VCaP (cell line): ENCODE measurements at regions not wholly inside any gene's neighbourhood (a gene's known extent, or its start where the extent isn't known, plus 50 kb on each side); places are given as distances from the start of the nearest gene placed in this dataset.

ENCODE experiments used
- H3K27ac ChIP-seq: fragments of 450-650 bp; 2 replicates; pipeline ENCODE4 v1.5.1; 2017
- TF ChIP-seq, protein P1 (sequence below): fragments of 450-650 bp; conservative IDR thresholded peaks from 2 replicates; pipeline ENCODE4 v1.5.1; 2017; ENCODE audit warnings: mild to moderate bottlenecking, moderate library complexity

DNA sequence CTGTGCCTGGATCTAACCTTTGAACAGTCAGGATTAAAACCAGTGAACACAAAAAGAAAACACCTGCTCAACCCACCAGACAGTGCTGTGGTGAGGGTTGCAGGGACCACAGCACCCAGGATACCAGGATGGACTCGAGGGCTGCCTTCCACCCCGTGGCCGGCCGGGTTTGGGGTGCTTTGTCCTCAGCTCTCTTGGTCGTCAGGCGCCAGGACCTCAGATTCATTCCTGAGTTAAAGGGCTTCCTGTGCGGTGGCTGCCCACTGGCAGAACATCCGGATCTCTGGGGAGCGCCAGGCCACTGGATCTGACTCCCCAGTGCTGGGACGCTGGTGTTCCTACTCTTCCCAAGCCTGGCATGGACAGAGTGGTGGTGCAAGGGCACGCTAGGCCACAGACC is 239.8 kb downstream of the TFCP2L1 start:
- TF ChIP-seq, protein P1, sequence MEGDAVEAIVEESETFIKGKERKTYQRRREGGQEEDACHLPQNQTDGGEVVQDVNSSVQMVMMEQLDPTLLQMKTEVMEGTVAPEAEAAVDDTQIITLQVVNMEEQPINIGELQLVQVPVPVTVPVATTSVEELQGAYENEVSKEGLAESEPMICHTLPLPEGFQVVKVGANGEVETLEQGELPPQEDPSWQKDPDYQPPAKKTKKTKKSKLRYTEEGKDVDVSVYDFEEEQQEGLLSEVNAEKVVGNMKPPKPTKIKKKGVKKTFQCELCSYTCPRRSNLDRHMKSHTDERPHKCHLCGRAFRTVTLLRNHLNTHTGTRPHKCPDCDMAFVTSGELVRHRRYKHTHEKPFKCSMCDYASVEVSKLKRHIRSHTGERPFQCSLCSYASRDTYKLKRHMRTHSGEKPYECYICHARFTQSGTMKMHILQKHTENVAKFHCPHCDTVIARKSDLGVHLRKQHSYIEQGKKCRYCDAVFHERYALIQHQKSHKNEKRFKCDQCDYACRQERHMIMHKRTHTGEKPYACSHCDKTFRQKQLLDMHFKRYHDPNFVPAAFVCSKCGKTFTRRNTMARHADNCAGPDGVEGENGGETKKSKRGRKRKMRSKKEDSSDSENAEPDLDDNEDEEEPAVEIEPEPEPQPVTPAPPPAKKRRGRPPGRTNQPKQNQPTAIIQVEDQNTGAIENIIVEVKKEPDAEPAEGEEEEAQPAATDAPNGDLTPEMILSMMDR = no peak
- H3K27ac ChIP-seq = no peak overlapping the region

DNA sequence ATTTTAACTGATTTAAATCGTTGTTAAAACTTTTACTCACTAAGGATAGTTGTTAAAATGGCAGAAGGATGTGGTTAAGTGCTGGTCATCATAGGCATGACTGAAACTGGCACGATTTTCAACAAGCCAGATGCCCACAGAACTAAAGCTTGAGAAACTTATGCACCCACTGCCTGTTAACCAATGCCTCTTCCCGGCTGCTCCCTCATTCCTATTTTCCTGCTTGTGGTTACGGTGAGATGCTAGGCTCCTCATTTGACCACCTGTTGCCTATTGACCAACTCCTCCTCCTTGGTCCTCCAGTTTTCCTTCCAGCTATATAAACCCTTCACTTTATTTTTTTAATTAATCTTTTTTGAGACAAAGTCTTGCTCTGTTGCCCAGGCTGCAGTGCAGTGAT is 238.7 kb downstream of the TFCP2L1 start:
- TF ChIP-seq, protein P1 = no peak
- H3K27ac ChIP-seq = no peak overlapping the region

DNA sequence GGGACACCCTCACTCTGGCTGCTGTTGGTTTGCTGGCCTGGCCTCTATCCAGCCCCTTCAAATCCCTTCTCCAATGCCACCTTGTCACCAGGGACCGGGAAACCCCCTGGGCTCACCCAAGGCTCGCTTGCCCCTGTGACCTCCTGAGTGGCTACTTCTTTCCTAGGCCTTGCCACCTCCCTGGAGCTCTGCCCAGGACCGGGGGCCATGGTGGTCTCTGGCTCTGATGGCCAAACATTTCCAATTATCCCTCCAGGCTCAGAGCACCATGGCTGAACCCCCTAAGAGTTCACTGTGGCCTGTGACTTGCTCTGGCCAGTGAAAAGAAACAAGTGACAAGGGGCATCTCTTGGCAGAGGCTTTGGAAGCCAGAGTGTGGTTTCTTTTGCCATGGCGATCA is 237.6 kb downstream of the TFCP2L1 start:
- TF ChIP-seq, protein P1 = no peak
- no peak overlapping the region for H3K27ac ChIP-seq

DNA sequence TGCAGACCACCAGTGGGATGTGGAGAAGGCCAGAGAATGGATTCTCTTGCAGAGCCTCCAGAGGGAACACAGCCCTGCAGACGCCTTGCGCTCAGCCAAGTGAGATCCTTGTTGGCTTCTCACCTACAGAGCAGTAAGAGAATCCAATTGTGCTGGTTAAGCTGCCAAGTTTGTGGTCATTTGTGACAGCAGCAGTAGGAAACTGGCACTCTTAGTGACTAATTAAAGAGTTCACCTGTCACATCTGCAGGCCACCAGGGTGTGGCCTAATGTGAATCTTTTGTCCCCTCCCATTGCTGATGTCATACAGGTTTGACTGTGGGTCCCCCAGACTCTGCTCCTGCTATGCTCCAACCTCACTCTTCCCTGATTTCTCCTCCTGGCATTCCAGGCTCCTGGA is 235.9 kb downstream of the TFCP2L1 start:
- TF ChIP-seq, protein P1 = no peak
- no peak overlapping the region for H3K27ac ChIP-seq

GRCh38 chr2:121049950-121050585 is 234.9 kb downstream of the TFCP2L1 start:
- TF ChIP-seq, protein P1 = no peak
- no peak overlapping the region for H3K27ac ChIP-seq

- no peak overlapping the region for H3K27ac ChIP-seq
- TF ChIP-seq, protein P1 = no peak
Measured at GRCh38 chr2:121051311-121051710, 233.7 kb downstream of the TFCP2L1 start.

DNA sequence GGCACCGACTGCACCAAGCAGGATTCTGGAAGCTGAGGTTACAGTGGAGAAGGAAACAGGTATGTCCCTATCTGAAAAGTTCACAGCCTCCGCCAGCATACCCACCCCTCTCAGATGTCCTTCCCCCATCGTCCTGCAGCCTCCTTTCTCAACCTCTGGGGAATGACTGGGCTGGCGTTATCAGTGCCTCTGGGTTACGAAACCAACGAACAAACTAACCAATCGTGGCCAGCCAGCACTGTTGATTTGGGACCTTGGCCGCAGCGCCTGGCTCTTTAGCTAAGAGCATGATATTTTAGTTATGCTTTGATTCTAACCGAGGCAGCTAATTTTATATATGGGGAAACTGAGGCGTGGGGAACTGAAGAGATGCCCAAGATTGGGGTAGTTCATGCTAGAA is 233.0 kb downstream of the TFCP2L1 start:
- H3K27ac ChIP-seq = no peak overlapping the region
- TF ChIP-seq, protein P1 = no peak
